Ovary (tissue), 3 donors: ENCODE measurements at regions not wholly inside any gene's neighbourhood (a gene's known extent, or its start where the extent isn't known, plus 50 kb on each side); places are given as distances from the start of the nearest gene placed in this dataset.

ENCODE experiments used
- CTCF ChIP-seq, 3 donors: fragments of 450-650 bp in 2 of 3; fragments of 200-600 bp in 1 of 3; IDR thresholded peaks; one replicate each; pipeline versions ENCODE4 v1.5.1 to v1.8.0; 2016 to 2022; ENCODE audit warnings: antibody characterized with exemption in 3 of 3, mild to moderate bottlenecking in 1 of 3
- EP300 ChIP-seq: sonication (generic); formaldehyde crosslinking; IDR thresholded peaks from one replicate; pipeline ENCODE4 v1.6.1; 2017; ENCODE audit warnings: antibody characterized with exemption
- POLR2A ChIP-seq: fragments of 450-650 bp; IDR thresholded peaks from one replicate; pipeline ENCODE4 v1.6.1; 2017; ENCODE audit warnings: antibody characterized with exemption, mild to moderate bottlenecking, moderate library complexity
- donor health status: DM: no; HTN: no; CAD: no.

GRCh38 chr6:23600118-23600517, 525.9 kb upstream of the NRSN1 start:
- TF ChIP-seq CTCF (IDR thresholded peaks at IDR 0.05) (no peak), EP300 (no peak), POLR2A (no peak)
